NCI-H187 (cell line): ENCODE measurements at regions not wholly inside any gene's neighbourhood (a gene's known extent, or its start where the extent isn't known, plus 50 kb on each side); places are given as distances from the start of the nearest gene placed in this dataset.
"Not testable (repeated sequence)": the region's sequence is repeated elsewhere in the genome, so short reads cannot be mapped to it uniquely, and the experiment has no call there.

ENCODE experiments used
- DNase-seq, 2 experiments: peaks; one replicate each; lab custom pipeline; 2025; lab: John Stamatoyannopoulos, UW

DNA sequence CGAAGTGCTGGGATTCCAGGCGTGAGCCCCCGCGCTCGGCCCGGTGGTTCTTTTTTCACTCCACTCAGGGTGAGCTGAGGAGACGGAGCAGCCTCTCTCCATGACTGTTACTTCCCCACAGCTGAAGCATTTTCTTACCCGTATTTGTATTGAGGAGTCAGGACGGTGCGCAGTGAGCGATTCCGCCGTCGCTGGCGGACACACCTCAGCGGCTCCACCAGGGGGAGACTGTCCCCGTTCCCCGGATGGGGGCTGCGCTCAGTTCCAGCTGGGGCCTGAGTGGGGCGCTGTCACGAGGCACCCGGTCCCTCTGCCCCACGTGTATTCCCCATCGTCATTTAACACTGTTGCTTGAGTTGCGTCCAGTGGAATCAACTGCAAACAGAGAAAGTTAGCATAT, 844.0 kb upstream of the FRG1 start:
- DNase-seq, result no peak

DNA sequence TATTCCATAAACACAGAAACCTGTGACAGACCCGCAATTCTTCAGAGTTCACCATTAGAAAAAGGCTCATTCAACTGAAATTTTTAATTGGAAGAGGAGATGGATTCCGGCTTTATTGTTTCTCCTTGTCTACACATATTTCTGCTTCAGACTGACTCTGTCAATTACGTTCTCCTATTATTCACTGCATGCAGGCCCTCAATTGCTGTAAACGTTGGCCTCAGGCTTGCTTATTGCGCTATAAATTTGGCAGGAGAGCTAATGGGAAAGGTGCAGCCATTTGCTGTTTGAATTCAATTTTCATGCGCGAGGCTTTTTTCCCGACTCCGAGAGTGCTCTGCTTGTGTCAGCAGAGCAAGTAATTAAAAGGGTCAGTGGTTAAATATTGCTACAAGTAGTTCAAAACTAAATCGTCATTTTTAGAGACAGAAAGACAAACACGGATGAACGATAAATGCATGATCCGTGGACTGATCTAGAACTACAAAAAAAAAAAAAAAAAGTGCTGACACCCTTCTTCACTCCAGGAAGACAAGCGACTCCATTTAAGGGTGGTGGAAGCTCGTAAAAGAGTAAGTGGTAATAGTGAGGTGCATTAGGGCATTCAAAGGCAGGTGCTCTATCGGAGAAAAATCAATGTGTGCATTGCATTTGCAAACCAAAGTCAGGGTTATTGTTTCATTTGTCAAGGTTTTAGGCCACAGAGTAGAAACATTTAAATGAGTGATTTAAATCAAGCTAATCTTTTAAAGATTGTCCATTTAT, 841.6 kb upstream of the FRG1 start:
- DNase-seq, result peak in 1 of 2 experiments; percentile 23

DNA sequence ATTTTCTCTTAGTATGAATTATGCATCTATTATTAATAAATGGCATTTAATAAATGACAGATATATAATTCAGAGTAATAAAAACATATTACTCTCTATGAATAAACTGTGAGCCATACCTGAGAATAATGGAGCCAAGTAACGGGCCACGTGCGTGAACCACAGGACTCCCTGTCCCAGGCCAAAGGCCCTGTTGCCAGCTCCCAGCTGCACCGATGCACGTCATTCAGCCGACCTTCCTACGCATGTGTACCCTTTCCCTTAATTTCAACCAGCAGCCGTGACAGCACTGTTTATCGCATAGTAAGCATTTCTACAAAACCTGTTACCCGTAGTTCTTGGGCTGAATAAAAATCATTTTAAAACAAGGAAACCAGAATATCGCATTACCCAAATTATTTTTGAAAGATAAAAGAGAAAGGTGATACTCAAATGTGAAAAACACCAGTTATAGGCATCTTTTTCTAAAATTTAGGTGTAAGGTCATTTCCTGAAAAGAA, 827.2 kb upstream of the FRG1 start:
- no peak for DNase-seq

DNA sequence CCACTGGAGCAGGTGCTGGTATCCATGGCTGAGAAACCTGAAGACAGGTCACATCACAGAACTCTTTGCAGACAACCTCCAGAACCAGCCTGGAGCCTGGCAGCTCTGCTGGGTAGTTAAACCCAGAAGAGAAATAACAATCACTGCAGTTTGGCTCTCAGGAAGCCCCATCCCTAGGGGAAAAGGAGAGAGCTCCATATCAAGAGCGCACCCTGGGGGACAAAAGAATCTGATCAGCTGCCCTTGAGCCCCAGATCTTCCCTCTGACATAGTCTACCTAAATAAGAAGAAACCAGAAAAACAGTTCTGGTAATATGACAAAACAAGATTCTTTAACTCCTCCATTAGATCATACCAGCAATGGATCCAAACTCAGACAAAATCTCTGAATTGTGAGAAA, 823.2 kb upstream of the FRG1 start:
- DNase-seq, result no peak

GRCh38 chr4:189121336-189121735, 819.3 kb upstream of the FRG1 start:
- no peak for DNase-seq

GRCh38 chr4:189124149-189124758, 816.4 kb upstream of the FRG1 start:
- no peak for DNase-seq

- no peak for DNase-seq
These were observed 815.9 kb upstream of the FRG1 start for GRCh38 chr4:189124791-189125190.

DNA sequence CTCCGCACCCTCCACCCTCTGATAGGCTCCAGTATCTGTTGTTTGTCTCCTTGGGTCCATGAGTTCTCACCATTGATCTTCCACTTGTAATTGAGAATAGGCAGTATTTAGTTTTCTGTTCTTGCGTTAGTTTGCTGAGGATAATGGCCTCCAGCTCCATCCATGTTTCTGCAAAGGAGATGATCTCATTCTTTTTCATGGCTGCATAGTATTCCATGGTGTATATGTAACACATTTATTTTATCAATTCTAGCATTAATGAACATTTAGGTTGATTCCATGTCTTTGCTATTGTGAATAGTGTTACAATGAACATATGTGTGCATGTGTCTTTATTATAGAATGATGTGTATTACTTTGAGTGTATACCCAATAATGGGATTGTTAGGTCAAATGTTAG, 814.6 kb upstream of the FRG1 start:
- no peak for DNase-seq

- no peak for DNase-seq
These were observed 812.3 kb upstream of the FRG1 start for GRCh38 chr4:189128341-189128740.

GRCh38 chr4:189129044-189129694, 811.5 kb upstream of the FRG1 start:
- no peak for DNase-seq

DNA sequence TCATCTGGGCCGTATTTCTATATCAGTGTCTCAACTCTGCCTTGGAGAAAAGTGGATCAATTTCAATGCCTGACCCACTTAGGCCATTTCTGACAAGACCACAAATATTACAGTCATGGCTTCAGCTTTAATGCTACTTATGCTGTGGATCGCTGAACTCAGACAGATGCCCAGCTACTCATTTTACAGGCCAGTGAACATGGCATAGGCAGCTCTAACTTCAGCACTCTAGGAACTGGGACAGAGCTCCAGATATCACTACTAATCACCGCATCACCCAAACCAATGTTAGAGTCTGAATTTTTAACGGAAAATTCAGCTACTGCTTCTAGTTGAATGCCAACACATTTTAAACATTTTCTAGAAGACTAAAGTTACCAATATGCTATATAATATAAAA, 809.6 kb upstream of the FRG1 start:
- no peak for DNase-seq

- DNase-seq, result no peak
These were observed 804.2 kb upstream of the FRG1 start for GRCh38 chr4:189136462-189136861.

DNA sequence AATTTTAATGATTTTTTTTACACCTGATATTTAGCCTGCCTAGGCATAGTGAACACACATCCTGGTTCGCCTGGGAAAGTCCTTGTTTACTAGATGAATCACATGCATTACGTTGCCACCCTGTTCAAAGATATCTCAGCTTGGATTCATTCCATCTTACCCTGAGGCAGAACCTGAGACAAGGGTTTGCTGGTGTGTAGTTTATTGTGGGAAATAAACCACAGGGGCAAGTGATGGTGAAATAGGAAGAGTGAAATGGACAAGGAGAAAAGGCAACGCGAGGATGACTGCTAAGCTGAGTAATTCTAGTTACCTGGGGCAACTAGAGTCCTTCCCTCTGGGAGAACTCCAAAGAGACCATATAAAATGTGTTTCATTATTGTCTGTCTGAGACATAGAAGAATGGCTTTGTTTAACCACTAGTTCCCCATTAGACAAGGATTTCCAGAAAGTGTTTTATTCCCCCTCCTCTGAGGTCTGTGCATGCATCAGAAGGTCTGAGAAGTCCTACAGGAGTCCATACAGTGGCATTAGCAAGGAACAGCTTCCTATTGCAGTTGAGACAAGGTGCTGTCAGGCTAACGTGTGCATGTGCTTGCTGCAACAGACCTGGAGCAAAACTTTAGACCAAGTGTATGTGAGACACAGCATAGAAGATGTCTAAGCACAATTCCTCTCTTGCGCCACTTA, 797.3 kb upstream of the FRG1 start:
- no peak for DNase-seq

- DNase-seq, result no peak
These were observed 793.4 kb upstream of the FRG1 start for GRCh38 chr4:189147005-189147929.

DNA sequence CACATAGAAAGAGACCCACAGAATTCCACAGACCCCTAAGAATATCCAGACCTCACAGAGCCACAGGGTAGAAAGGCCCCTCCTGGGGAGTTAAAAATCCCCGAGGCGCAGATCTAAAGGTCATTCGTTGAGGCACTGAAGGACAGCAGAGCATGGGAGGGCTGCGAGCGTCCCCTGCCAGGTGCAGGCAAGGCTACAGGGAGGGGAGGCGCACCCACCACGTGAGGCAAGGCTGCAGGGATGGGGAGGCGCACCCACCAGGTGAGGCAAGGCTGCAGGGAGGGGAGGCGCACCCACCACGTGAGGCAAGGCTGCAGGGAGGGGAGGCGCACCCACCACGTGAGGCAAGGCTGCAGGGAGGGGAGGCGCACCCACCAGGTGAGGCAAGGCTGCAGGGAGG, 785.6 kb upstream of the FRG1 start:
- not testable (repeated sequence) for DNase-seq

DNA sequence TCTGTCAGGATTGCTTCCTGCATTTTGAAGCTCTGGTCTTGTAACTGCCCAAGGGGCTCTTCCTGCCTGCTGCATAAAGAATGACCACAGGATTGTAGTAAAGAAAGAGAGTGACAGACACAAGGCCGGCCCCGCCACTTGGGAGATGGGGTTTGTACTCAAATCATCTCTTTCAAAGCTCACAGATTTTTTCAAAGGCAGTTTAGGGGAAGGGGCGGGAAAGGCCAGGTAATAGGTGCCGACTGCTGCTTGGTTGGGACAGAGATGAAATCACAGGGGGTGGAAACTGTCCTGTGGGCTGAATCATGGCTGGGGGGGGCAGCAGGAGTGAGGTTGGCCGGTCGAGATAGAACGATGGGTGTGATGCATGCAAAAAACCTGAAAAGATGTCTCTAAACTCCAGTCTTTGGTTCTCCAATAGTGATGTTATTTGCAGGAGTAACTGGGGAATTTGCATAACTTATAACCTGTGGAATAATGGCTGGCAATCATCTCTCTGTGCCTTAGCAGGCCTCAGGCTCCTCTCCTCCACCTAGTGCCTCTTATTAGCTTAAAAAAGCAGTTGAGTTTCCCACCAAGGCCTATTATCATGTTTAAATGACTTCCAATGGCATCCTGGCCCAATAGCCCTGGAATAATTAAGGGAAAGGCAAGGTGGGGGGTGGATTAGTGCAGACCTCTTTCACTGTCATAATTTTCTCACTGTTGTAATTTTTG, 778.4 kb upstream of the FRG1 start:
- DNase-seq, result no peak

DNA sequence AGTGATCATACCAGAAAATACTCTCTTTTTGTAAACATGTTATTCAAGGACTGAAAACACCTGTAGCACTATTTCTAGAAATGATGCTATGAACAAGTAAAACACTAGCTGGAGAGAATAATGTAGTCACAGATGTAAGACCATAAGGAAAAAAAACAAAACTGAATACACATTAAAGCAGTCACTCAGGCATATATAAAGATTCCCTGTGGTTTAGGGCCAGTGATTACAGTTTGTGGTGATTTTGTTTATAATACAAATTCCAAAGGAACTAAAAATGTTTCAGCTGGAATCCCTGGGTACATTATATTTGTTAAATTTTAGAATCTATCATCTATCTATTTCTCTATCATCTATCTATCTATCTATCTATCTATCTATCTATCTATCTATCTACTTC, 777.8 kb upstream of the FRG1 start:
- no peak for DNase-seq

- no peak for DNase-seq
These were observed 764.7 kb upstream of the FRG1 start for GRCh38 chr4:189176002-189176401.

GRCh38 chr4:189177130-189177529, 763.5 kb upstream of the FRG1 start:
- DNase-seq, result no peak

GRCh38 chr4:189178125-189178746, 762.4 kb upstream of the FRG1 start:
- no peak for DNase-seq
